ENCODE measurements at regions not wholly inside any gene's neighbourhood (a gene's known extent, or its start where the extent isn't known, plus 50 kb on each side); places are given as distances from the start of the nearest gene placed in this dataset.

GRCh38 chr3:22319446-22319845 is 568.4 kb upstream of the ZNF385D start:
- no peak for TF ChIP-seq TAF1 (IDR thresholded peaks at IDR 0.05; ENCODE audit: low read depth, low read length)
- TF ChIP-seq POLR2A (IDR thresholded peaks at IDR 0.05; ENCODE audit: low read depth, low read length) = no peak
- no peak for TF ChIP-seq POLR2AphosphoS5 (IDR thresholded peaks at IDR 0.05; ENCODE audit: low read depth, low read length)
- TF ChIP-seq PAX5 (IDR thresholded peaks at IDR 0.05; ENCODE audit: insufficient read depth, low read length, severe bottlenecking) = no peak
- no peak for TF ChIP-seq SPI1 (IDR thresholded peaks at IDR 0.05; ENCODE audit: low read depth, low read length)
- no peak for TF ChIP-seq POU2F2 (IDR thresholded peaks at IDR 0.05; ENCODE audit: low read depth, low read length)
- no peak for DNase-seq (ENCODE audit: insufficient read length, low spot score)
- FAIRE-seq = no peak

DNA sequence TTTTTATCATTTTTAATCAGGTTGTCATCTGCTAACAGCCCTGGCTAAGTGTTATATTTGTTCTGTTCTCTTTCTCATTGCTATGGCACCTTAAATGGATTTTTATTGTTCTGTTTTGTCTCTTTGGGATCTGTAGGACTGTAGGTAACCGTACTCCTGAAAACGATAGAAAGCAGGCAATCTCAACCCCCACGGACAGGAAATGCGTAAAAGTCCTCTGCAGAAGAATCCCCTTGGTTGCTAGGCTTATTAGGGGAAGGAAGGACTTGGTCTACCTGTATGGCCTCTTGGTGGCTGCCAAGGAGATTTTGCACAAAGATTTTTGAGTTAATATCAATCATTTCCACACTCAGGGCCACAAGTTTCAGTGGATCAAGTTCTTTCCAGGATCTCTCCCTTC is 571.9 kb upstream of the ZNF385D start:
- FAIRE-seq = no peak
- DNase-seq (ENCODE audit: insufficient read length, low spot score) = no peak
- TF ChIP-seq SPI1 (IDR thresholded peaks at IDR 0.05; ENCODE audit: low read depth, low read length) = no peak
- TF ChIP-seq TAF1 (IDR thresholded peaks at IDR 0.05; ENCODE audit: low read depth, low read length) = no peak
- TF ChIP-seq POLR2AphosphoS5 (IDR thresholded peaks at IDR 0.05; ENCODE audit: low read depth, low read length) = no peak
- no peak for TF ChIP-seq POLR2A (IDR thresholded peaks at IDR 0.05; ENCODE audit: low read depth, low read length)
- TF ChIP-seq POU2F2 (IDR thresholded peaks at IDR 0.05; ENCODE audit: low read depth, low read length) = no peak
- no peak for TF ChIP-seq PAX5 (IDR thresholded peaks at IDR 0.05; ENCODE audit: insufficient read depth, low read length, severe bottlenecking)

GRCh38 chr3:22326305-22326704 is 575.3 kb upstream of the ZNF385D start:
- FAIRE-seq (no peak), DNase-seq (ENCODE audit: insufficient read length, low spot score) (no peak)
- TF ChIP-seq POU2F2 (IDR thresholded peaks at IDR 0.05; ENCODE audit: low read depth, low read length) (no peak), PAX5 (IDR thresholded peaks at IDR 0.05; ENCODE audit: insufficient read depth, low read length, severe bottlenecking) (no peak), SPI1 (IDR thresholded peaks at IDR 0.05; ENCODE audit: low read depth, low read length) (no peak), TAF1 (IDR thresholded peaks at IDR 0.05; ENCODE audit: low read depth, low read length) (no peak), POLR2AphosphoS5 (IDR thresholded peaks at IDR 0.05; ENCODE audit: low read depth, low read length) (no peak), POLR2A (IDR thresholded peaks at IDR 0.05; ENCODE audit: low read depth, low read length) (no peak)

GRCh38 chr3:22334996-22335395 is 584.0 kb upstream of the ZNF385D start:
- FAIRE-seq (no peak), DNase-seq (ENCODE audit: insufficient read length, low spot score) (no peak)
- TF ChIP-seq POLR2A (IDR thresholded peaks at IDR 0.05; ENCODE audit: low read depth, low read length) (no peak), SPI1 (IDR thresholded peaks at IDR 0.05; ENCODE audit: low read depth, low read length) (no peak), POLR2AphosphoS5 (IDR thresholded peaks at IDR 0.05; ENCODE audit: low read depth, low read length) (no peak), POU2F2 (IDR thresholded peaks at IDR 0.05; ENCODE audit: low read depth, low read length) (no peak), TAF1 (IDR thresholded peaks at IDR 0.05; ENCODE audit: low read depth, low read length) (no peak), PAX5 (IDR thresholded peaks at IDR 0.05; ENCODE audit: insufficient read depth, low read length, severe bottlenecking) (no peak)

DNA sequence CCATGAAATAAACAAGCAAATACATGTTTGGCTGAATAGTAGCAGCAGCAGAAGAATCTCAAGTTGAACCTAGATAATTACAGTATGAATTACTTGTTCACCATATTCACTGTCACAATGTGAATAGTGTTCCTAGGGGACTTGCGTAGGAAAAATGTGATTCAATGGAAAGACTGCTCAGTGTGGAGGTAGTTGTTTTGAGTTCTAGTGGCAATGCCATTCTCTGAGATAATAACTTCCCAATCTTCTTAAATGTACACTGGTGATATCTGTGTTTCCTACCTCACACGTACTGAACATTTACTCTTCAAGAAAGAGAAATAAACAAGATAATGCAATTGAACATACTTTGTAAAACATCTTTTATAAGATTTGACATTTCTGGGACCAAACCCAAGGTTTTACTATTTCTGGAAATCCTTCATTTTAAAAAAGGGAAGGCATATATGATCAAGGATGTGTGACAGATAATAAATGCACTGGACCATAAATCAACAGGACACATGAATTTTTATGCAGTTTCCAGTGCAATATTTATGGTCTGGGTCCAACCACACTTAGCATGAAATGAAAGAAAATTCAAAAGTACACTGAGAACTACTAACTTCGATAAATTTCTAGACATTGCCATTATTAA is 598.3 kb upstream of the ZNF385D start:
- DNase-seq (ENCODE audit: insufficient read length, low spot score) (no peak), FAIRE-seq (no peak)
- TF ChIP-seq POLR2AphosphoS5 (IDR thresholded peaks at IDR 0.05; ENCODE audit: low read depth, low read length) (no peak), POLR2A (IDR thresholded peaks at IDR 0.05; ENCODE audit: low read depth, low read length) (no peak), SPI1 (IDR thresholded peaks at IDR 0.05; ENCODE audit: low read depth, low read length) (no peak), POU2F2 (IDR thresholded peaks at IDR 0.05; ENCODE audit: low read depth, low read length) (no peak), TAF1 (IDR thresholded peaks at IDR 0.05; ENCODE audit: low read depth, low read length) (no peak), PAX5 (IDR thresholded peaks at IDR 0.05; ENCODE audit: insufficient read depth, low read length, severe bottlenecking) (no peak)

- DNase-seq (ENCODE audit: insufficient read length, low spot score) (no peak), FAIRE-seq (no peak)
- TF ChIP-seq POU2F2 (IDR thresholded peaks at IDR 0.05; ENCODE audit: low read depth, low read length) (no peak), TAF1 (IDR thresholded peaks at IDR 0.05; ENCODE audit: low read depth, low read length) (no peak)
Measured at GRCh38 chr3:22351806-22352205, 600.8 kb upstream of the ZNF385D start.

- TF ChIP-seq TAF1 (IDR thresholded peaks at IDR 0.05; ENCODE audit: low read depth, low read length) = no peak
- TF ChIP-seq POLR2A (IDR thresholded peaks at IDR 0.05; ENCODE audit: low read depth, low read length) = no peak
- TF ChIP-seq PAX5 (IDR thresholded peaks at IDR 0.05; ENCODE audit: insufficient read depth, low read length, severe bottlenecking) = no peak
- TF ChIP-seq POU2F2 (IDR thresholded peaks at IDR 0.05; ENCODE audit: low read depth, low read length) = no peak
- no peak for TF ChIP-seq POLR2AphosphoS5 (IDR thresholded peaks at IDR 0.05; ENCODE audit: low read depth, low read length)
- no peak for TF ChIP-seq SPI1 (IDR thresholded peaks at IDR 0.05; ENCODE audit: low read depth, low read length)
- FAIRE-seq = no peak
- no peak for DNase-seq (ENCODE audit: insufficient read length, low spot score)
Measured at GRCh38 chr3:22353126-22353525, 602.1 kb upstream of the ZNF385D start.

- DNase-seq (ENCODE audit: insufficient read length, low spot score) = no peak
- FAIRE-seq = no peak
- TF ChIP-seq TAF1 (IDR thresholded peaks at IDR 0.05; ENCODE audit: low read depth, low read length) (no peak), SPI1 (IDR thresholded peaks at IDR 0.05; ENCODE audit: low read depth, low read length) (no peak), POU2F2 (IDR thresholded peaks at IDR 0.05; ENCODE audit: low read depth, low read length) (no peak), PAX5 (IDR thresholded peaks at IDR 0.05; ENCODE audit: insufficient read depth, low read length, severe bottlenecking) (no peak), POLR2A (IDR thresholded peaks at IDR 0.05; ENCODE audit: low read depth, low read length) (no peak)
Measured at GRCh38 chr3:22358334-22358733, 607.3 kb upstream of the ZNF385D start.

GRCh38 chr3:22360164-22360563 is 609.2 kb upstream of the ZNF385D start:
- TF ChIP-seq SPI1 (IDR thresholded peaks at IDR 0.05; ENCODE audit: low read depth, low read length) (no peak), POLR2A (IDR thresholded peaks at IDR 0.05; ENCODE audit: low read depth, low read length) (no peak), PAX5 (IDR thresholded peaks at IDR 0.05; ENCODE audit: insufficient read depth, low read length, severe bottlenecking) (no peak), POU2F2 (IDR thresholded peaks at IDR 0.05; ENCODE audit: low read depth, low read length) (no peak), POLR2AphosphoS5 (IDR thresholded peaks at IDR 0.05; ENCODE audit: low read depth, low read length) (no peak), TAF1 (IDR thresholded peaks at IDR 0.05; ENCODE audit: low read depth, low read length) (no peak)
- FAIRE-seq = no peak
- DNase-seq (ENCODE audit: insufficient read length, low spot score) = no peak

GRCh38 chr3:22360970-22361369 is 610.0 kb upstream of the ZNF385D start:
- DNase-seq (ENCODE audit: insufficient read length, low spot score) (no peak), FAIRE-seq (no peak)
- no peak for TF ChIP-seq POLR2AphosphoS5 (IDR thresholded peaks at IDR 0.05; ENCODE audit: low read depth, low read length)
- no peak for TF ChIP-seq TAF1 (IDR thresholded peaks at IDR 0.05; ENCODE audit: low read depth, low read length)
- no peak for TF ChIP-seq POLR2A (IDR thresholded peaks at IDR 0.05; ENCODE audit: low read depth, low read length)
- no peak for TF ChIP-seq PAX5 (IDR thresholded peaks at IDR 0.05; ENCODE audit: insufficient read depth, low read length, severe bottlenecking)
- TF ChIP-seq POU2F2 (IDR thresholded peaks at IDR 0.05; ENCODE audit: low read depth, low read length) = no peak
- TF ChIP-seq SPI1 (IDR thresholded peaks at IDR 0.05; ENCODE audit: low read depth, low read length) = no peak

All from GM12891 (cell line).